HepG2 (cell line): ENCODE measurements at regions not wholly inside any gene's neighbourhood (a gene's known extent, or its start where the extent isn't known, plus 50 kb on each side); places are given as distances from the start of the nearest gene placed in this dataset.

Source experiments
- ATAC-seq: fragments of 200-7000 bp; cut with Tn5 transposase; 3 replicates; pipeline ENCODE4 v1.9.1; 2020; ENCODE audit warnings: mild to moderate bottlenecking, moderate library complexity
- BruUV-seq: library from RNA; stranded (reverse); fragments of 400-500 nt; replicated peaks from 2 replicates; lab custom pipeline; 2021; lab: Mats Ljungman, UMichigan
- CTCF ChIA-PET: fragments of 300-600 bp; formaldehyde crosslinking; extraction: SDS; loops from one replicate; lab custom pipeline; 2021; ENCODE audit warnings: low total read pairs, inconsistent platforms, low intra/inter-chr PET ratio; lab: Yijun Ruan, JAX
- POLR2A ChIA-PET: fragments of 350-600 bp; sonication (Branson Sonifier 250); formaldehyde crosslinking; loops from one replicate; lab custom pipeline; 2020; ENCODE audit warnings: antibody characterized with exemption, inconsistent platforms; lab: Yijun Ruan, JAX
- DNase-seq: peaks from one replicate; pipeline ENCODE4 v3.0.0-alpha.2; 2015; ENCODE audit warnings: low spot score
- FAIRE-seq: peaks from 3 replicates; lab custom pipeline; 2011; peaks lifted over from hg19 to GRCh38; lab: Jason Lieb, UNC
- H2AFZ ChIP-seq: one replicate; pipeline ENCODE4 v1.6.1; 2011; ENCODE audit warnings: low read length, inconsistent platforms
- H3K27ac ChIP-seq: fragments of 300-600 bp; 3 replicates; pipeline ENCODE4 v1.8.0; 2011; ENCODE audit warnings: mixed run types, mild to moderate bottlenecking, mixed read lengths, low read length, inconsistent platforms; ENCODE audit not compliant: insufficient read depth; ENCODE audit errors: extremely low read length
- H3K27me3 ChIP-seq, 2 experiments: fragments of 200-600 bp in 1 of 2; 2 replicates in 1 of 2; 3 replicates in 1 of 2; pipeline versions ENCODE4 v1.6.0 to v1.8.0; 2011; ENCODE audit warnings: low read length in 2 of 2, mild to moderate bottlenecking in 2 of 2, moderate library complexity in 2 of 2, inconsistent platforms in 1 of 2; ENCODE audit not compliant: insufficient read depth in 2 of 2, control insufficient read depth in 1 of 2
- H3K36me3 ChIP-seq, 2 experiments: fragments of 200-600 bp in 1 of 2; replicated peaks in 1 of 2; 2 replicates in 1 of 2; 3 replicates in 1 of 2; pipeline versions ENCODE4 v1.5.1 to v1.8.0; 2011; ENCODE audit warnings: low read length in 2 of 2, inconsistent platforms in 1 of 2; ENCODE audit not compliant: insufficient read depth in 2 of 2, control insufficient read depth in 1 of 2
- H3K4me1 ChIP-seq: 2 replicates; pipeline ENCODE4 v1.5.1; 2012; ENCODE audit warnings: low read length, inconsistent platforms; ENCODE audit not compliant: insufficient read depth
- H3K4me2 ChIP-seq: 2 replicates; pipeline ENCODE4 v1.6.0; 2011; ENCODE audit warnings: low read depth, low read length, inconsistent platforms
- H3K4me3 ChIP-seq, 3 experiments: fragments of 200-600 bp in 1 of 3; sonication (generic), shearing (Covaris generic) in 1 of 3; replicated peaks in 1 of 3; 2 replicates each; pipeline ENCODE4 v1.5.1; 2011 to 2016; ENCODE audit warnings: low read length in 3 of 3, inconsistent platforms in 2 of 3, low read depth in 2 of 3, mild to moderate bottlenecking in 2 of 3, control low read depth in 1 of 3, mixed read lengths in 1 of 3; ENCODE audit not compliant: insufficient read depth in 1 of 3
- H3K79me2 ChIP-seq: one replicate; pipeline ENCODE4 v1.6.1; 2011; ENCODE audit warnings: low read length, inconsistent platforms; ENCODE audit not compliant: insufficient read depth
- H3K9ac ChIP-seq: 2 replicates; pipeline ENCODE4 v1.6.0; 2011; ENCODE audit warnings: mild to moderate bottlenecking, low read depth, low read length, inconsistent platforms; ENCODE audit not compliant: insufficient read depth
- H3K9me3 ChIP-seq: 2 replicates; pipeline ENCODE4 v1.5.1; 2012; ENCODE audit warnings: mild to moderate bottlenecking, low read length
- H4K20me1 ChIP-seq: 2 replicates; pipeline ENCODE4 v1.6.0; 2011; ENCODE audit warnings: inconsistent platforms, mild to moderate bottlenecking, low read length, moderate library complexity; ENCODE audit not compliant: insufficient read depth
- ATAD3A ChIP-seq: sonication (generic); formaldehyde crosslinking; IDR thresholded peaks from 2 replicates; pipeline ENCODE4 v1.4.0; 2020; ENCODE audit warnings: missing genetic modification reagents
- SMAD3 ChIP-seq: sonication (generic); formaldehyde crosslinking; IDR thresholded peaks from 2 replicates; pipeline ENCODE4 v1.4.0; 2020; ENCODE audit warnings: missing genetic modification reagents
- SMARCC2 ChIP-seq: fragments of 450-650 bp; IDR thresholded peaks from 2 replicates; pipeline ENCODE4 v1.6.1; 2017; ENCODE audit warnings: antibody characterized with exemption, mild to moderate bottlenecking
- ZFP36L2 ChIP-seq: sonication (generic); formaldehyde crosslinking; IDR thresholded peaks from 2 replicates; pipeline ENCODE4 v1.4.0; 2020; ENCODE audit warnings: missing genetic modification reagents
- ZNF879 ChIP-seq: sonication (generic); formaldehyde crosslinking; IDR thresholded peaks from 2 replicates; pipeline ENCODE4 v1.8.1; 2023; ENCODE audit warnings: missing genetic modification reagents
- WGBS: methylation state at CpG from one replicate; pipeline ENCODE4 v1.1.6; 2017; ENCODE audit warnings: low lambda C conversion rate; 5-methylcytosine and 5-hydroxymethylcytosine counted together
- in situ Hi-C: cut with HindIII; loops from 2 replicates; pipeline ENCODE4 v1.10.0; 2017; ENCODE audit warnings: low pct_unique_long_range_greater_than_20kb; ENCODE audit not compliant: extremely low pct_ligation_motif_present
- intact Hi-C: fragments of 100-400 bp; cut with micrococcal nuclease; formaldehyde crosslinking; loops from one replicate; pipeline ENCODE4 v1.10.0; 2022; ENCODE audit not compliant: unreplicated experiment
- TF ChIP-seq, protein P1 (sequence below): sonication (generic); formaldehyde crosslinking; IDR thresholded peaks from 2 replicates; pipeline ENCODE4 v1.5.0; 2020; ENCODE audit warnings: missing genetic modification reagents

DNA sequence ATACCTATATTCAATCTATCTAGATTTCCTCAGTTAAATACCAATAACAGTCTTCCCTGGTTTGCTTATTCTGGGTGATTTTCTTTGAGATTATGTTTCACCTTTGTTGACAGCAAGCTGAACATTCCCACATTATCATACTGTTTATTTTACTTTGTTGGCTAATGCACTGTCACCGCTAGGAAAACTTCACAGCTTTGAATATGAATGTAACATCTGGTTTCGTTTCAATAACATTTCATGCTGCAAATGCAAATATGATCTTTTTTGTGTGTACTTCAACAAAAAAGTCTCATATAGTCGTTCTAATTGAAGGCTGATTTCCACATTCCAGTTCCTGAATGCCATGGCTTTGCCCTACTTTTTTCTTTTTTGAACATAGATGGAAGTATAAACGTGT is 946.3 kb upstream of the GHITM start:
- Histone ChIP-seq H3K27ac (no peak overlapping the region), H4K20me1 (no peaks in the 10 kb centered on the region), H3K4me2 (no peak overlapping the region), H3K36me3 (no peaks in the 10 kb centered on the region), H3K9ac (no peak overlapping the region), H3K27me3 (no peaks in the 10 kb centered on the region), H2AFZ (no peak overlapping the region), H3K4me1 (no peaks in the 10 kb centered on the region), H3K9me3 (peaks cover 17% of the 10 kb centered on the region; the same call in 1 of the 2 replicates), H3K79me2 (no peaks in the 10 kb centered on the region), H3K4me3 (no peak overlapping the region)
- FAIRE-seq (no peak), ATAC-seq (no peak), DNase-seq (no peak)
- in situ Hi-C loops: no loop called here
- no TSS peak for BruUV-seq
- TF ChIP-seq, protein P1, sequence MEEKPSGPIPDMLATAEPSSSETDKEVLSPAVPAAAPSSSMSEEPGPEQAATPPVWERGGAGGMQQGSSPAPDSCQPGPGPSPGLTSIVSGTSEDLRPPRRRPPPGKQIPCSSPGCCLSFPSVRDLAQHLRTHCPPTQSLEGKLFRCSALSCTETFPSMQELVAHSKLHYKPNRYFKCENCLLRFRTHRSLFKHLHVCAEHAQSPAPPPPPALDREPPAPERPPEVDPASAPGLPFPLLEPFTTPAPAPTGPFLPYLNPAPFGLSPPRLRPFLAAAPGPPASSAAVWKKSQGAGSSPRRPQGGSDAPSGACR (CRISPR knock-in tag): no peak
- no peak for TF ChIP-seq ZNF879 (CRISPR knock-in tag)
- TF ChIP-seq ZFP36L2: no peak
- under 1% methylated on average over 4 of the region's 4 CpGs for WGBS
- intact Hi-C loops: no loop called here
- POLR2A ChIA-PET: no interaction called here
- CTCF ChIA-PET: no interaction called here

DNA sequence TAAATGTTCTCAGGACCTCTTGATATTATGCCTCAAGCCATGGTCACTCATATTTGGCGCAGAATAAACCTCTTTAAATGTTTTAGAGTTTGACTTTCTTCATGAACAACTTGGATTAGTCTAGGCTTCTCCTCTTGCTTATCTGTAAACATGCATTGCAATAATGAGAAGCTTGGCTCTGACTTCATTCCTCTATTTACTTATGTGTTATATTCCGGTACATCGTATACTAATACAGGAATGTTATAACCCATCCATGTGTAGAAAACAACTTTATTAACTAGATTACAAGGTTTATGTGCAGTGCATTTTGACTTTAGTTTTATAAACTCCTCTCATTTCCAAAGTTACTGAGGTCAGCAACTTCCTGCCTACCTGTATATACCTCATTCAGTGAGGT is 944.3 kb upstream of the GHITM start:
- H3K4me3 ChIP-seq: no peak overlapping the region
- ATAC-seq (no peak), DNase-seq (no peak), FAIRE-seq (no peak)
- peaks cover 24% of the 10 kb centered on the region for H3K9me3 ChIP-seq
- no peak overlapping the region for H2AFZ ChIP-seq
- no peaks in the 10 kb centered on the region for H3K36me3 ChIP-seq
- CTCF ChIA-PET: no interaction called here
- in situ Hi-C loops (no loop called here), intact Hi-C loops (no loop called here)
- no peaks in the 10 kb centered on the region for H3K4me1 ChIP-seq
- no peak overlapping the region for H3K9ac ChIP-seq
- BruUV-seq: no TSS peak
- no peak for TF ChIP-seq ATAD3A (CRISPR knock-in tag)
- no peak for TF ChIP-seq SMARCC2
- TF ChIP-seq SMAD3 (CRISPR knock-in tag): no peak
- 18% methylated on average over 3 of the region's 3 CpGs for WGBS
- H3K27ac ChIP-seq: no peak overlapping the region
- H3K79me2 ChIP-seq: no peaks in the 10 kb centered on the region
- no peaks in the 10 kb centered on the region for H4K20me1 ChIP-seq
- H3K4me2 ChIP-seq: no peak overlapping the region
- no peaks in the 10 kb centered on the region for H3K27me3 ChIP-seq
- POLR2A ChIA-PET: no interaction called here
